GM19452 (cell line): ENCODE measurements at regions not wholly inside any gene's neighbourhood (a gene's known extent, or its start where the extent isn't known, plus 50 kb on each side); places are given as distances from the start of the nearest gene placed in this dataset.

Experiments used
- ATAC-seq: cut with Tn5 transposase; IDR thresholded peaks from one replicate; pipeline ENCODE4 v1.9.1; 2021; ENCODE audit not compliant: unreplicated experiment

DNA sequence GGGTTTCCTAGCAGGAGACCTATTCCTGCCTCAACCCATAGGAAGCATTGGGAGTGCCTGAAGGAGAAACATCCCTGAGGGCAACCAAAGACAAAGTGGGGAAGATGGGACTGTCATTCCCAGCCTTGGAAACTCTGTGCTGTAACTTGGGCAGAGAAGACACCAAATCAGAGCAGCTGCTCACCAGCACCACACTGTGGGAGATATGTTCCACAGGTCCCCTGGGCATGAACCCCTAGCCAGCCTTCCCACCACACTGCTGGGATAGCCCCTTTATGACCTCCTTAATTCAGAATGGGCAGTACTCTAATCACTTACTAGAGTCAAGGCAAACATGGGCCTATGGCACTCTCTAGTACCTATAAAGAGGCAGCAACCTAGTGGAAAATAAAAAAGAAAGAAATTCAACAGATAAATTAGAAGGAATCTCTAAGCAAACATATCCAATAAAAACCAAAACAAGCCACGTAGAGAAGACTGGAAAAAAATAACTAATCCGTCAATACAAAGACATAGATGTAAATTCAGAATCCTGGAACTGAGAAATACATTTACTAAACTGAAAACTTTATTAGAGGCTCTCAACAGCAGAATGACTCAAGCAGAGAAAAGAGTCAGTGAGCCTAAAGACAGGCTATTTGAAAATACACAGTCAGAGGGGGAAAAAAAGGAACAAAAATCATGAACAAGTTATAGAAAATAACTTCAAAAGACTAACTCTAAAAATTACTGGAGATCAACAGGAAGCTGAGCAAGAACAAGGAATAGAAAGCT is 878.4 kb upstream of the FRG1 start:
- no peak for ATAC-seq

DNA sequence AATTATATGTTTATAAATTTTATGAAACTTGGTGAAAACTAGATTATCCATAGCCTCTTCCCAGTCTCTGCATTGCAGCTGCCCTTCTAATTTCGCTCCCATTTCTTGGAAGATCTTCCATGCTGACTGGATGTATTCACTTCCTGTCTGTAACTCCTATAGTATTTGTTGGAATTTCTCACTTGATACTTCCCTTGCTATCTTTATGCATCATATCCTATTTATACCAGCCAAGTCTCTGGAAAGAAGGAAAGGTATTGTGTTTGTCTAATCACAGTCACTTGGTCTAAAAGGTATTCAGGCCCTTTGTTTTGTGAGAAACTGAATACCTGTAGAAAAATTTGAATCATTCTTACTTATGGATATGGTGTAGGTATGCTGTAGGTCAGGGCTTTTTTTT is 870.9 kb upstream of the FRG1 start:
- no peak for ATAC-seq

DNA sequence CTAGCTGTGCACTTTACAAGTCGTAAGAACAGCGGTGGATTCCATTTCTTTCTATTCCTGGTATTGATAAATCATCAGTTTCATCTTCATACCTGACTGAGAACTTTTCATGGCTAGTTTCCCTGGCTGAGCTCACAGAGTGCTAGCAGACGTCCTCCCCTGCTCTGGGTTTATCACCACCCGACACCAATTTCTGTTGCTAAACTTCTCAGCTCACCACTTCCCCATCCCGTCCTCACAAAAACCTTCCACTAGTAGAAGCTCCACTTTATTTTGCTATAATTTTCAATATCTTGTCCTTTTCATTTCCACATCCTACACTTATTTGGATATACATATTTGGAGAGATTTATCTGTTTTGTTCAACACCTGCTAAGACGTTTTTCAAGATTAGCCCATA is 869.4 kb upstream of the FRG1 start:
- ATAC-seq, result no peak

DNA sequence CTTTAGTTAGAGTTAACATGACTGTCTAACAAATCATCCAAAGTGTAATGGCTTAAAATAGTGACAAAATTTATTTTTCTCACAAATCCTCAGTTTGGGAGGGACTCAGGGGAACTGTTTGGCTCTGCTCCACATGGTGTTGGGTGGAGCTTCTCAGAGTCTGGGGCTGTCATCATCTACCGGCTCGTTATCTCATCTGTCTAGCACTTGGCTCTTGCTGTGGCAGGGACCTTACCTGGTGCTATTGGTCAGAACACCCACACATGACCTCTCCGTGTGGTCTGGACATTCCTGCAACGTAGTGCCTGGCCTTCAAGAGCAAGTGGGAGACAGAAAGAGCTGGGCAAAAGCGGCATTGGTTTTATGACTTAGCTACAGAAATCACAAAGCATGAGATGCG is 866.9 kb upstream of the FRG1 start:
- ATAC-seq, result no peak

DNA sequence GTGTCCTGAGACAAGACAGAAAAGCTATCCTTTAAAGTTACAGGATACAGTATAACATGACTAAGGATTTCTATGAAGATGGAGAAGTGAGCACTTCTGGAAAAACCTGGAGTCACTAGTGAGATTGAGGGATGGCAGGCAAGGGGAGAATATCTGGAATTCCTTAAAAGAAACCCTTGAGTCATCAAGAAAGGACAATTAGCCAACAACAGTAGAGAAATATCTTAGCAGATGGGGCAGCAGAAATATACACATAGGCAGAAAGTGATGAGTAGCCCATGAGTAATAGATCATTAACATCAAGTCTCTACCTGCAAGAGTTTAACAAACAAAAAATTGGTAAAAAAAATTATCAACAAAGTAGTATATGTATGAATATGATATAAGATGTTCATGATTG is 858.8 kb upstream of the FRG1 start:
- ATAC-seq, result no peak

DNA sequence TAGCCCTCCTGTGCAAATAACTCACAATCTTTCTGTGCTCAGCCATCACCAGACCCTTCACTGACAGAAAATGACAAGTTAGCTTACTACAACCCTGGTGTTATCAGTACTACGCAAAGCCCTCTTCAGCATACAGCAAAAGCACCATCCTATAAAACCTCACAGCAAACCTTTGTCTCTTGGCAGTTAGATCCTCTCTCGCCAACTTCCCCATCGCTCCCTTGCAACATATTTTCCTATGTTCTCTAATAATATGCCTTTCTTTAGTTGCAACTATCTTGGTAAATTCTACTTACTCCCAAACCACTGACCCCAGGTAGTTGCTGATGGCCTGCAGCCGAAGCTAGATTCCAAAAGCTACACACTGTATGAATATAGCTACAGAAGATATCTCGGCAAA is 856.9 kb upstream of the FRG1 start:
- no peak for ATAC-seq

DNA sequence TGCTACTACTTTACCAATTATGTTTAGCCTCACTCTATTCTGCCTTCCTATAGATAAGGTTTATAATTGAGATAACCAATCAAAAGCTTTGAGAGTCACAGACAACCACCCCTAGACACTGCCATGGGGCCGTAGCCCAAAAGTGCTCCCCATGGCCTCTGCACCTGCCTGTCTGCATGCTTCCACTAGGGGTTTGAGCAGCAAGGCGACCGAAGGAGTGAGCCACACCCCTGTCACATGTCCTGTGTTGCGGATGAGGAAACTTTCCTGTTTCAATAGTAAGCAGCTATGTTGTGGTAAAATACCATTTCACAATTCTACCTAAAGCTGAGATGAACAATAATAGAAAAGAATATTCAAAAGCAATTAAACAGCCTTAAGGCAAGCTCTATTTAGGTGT is 856.0 kb upstream of the FRG1 start:
- ATAC-seq, result no peak

DNA sequence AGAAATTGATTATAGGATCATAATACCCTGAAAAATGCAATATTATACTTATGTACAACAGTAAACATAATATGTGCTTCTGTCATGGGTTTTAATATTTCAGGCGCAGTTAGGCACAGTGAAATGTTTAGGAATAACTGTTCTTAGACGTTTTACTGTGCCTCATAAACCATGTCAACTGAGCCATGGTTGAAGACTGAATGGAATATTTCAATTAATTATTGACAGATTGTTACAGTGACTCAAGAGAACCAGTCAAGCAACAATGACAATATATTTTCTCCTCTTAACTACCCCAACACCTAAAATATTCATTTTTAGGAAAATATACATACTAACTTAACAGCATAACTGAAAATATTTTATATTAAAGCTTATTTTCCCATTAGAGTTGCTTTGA is 852.7 kb upstream of the FRG1 start:
- ATAC-seq, result no peak

DNA sequence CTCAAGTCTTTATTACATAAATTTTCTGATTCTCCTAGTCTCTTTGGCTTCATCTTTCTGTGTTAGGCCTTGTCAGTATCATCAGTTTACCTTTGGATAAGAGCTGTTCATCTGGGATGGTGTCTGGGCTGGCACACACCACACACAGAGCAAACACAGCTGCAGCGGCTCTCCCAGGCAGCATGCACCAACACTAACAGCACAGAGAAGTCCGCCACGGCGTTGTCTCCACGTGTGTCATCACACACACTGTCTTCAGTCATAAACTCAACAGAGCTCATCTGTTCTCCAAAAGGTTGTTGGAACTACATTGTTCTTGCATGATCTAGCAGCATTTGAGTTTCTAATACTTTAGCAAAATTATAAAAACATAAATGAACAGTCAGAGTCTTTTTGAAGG is 851.9 kb upstream of the FRG1 start:
- no peak for ATAC-seq

DNA sequence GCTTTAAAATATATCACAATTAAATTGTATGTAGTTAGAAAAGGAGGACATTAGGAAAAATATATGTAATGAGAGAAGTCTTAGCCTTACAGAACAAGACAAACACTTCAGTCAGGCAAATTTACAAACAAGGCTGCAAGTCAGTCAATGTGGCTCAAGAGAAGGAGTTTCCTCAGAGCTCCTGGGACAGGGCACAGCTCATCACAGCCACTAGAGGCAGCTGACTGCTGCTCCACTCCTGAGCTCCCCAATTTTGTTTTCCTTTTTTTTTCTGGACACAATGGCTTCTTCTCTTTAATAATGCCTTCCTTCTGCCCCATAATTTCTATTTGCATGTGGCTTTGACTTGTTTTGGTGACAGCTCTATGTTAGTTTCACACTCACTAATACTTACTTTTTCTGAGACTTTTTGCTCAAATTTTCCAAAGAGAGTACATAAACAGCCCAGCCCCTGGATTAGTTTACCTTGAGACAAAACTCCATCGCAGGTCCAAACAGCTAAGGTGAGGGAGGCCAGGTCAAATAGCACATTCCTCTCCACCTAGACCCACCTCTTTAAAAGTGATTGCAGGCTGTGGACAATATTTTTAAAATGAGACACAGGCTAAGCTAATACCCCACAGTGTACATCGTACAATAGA is 850.4 kb upstream of the FRG1 start:
- ATAC-seq, result no peak

DNA sequence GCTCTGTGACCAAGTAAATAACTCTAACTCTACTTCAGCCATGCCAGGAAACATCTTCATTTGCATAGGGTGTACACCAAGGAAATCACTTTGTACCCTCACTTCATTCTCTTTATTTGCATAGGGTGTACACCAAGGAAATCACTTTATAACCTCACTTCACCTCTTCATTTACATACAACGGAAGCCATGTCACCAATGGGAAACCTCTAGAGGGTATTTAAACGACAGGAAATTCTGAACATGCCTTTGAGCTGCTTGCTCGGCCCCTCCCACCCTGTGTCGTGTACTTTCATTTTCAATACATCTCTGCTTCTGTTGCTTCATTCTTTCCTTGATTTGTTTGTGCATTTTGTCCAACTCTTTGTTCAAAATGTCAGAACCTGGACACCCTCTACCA is 848.1 kb upstream of the FRG1 start:
- no peak for ATAC-seq

DNA sequence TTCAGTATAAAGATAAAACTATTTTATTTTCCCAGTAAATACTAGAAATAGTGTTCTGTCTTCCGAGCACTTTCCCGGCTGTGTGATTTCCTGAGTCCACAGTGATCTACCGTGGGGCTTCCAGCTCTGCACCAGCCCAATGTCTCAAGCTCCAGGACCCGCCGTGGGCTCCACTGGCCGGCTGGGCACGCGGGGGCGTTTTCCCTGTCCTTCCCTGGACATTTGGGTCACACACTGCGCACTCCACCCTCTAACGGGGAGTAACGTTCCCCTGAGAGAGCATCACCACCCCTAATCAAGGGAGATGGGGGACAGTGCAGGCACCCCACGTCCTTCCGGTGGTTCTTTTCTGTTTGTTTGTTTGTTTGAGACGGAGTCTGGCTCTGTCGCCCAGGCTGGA is 844.6 kb upstream of the FRG1 start:
- no peak for ATAC-seq

DNA sequence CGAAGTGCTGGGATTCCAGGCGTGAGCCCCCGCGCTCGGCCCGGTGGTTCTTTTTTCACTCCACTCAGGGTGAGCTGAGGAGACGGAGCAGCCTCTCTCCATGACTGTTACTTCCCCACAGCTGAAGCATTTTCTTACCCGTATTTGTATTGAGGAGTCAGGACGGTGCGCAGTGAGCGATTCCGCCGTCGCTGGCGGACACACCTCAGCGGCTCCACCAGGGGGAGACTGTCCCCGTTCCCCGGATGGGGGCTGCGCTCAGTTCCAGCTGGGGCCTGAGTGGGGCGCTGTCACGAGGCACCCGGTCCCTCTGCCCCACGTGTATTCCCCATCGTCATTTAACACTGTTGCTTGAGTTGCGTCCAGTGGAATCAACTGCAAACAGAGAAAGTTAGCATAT is 844.0 kb upstream of the FRG1 start:
- ATAC-seq, result no peak

DNA sequence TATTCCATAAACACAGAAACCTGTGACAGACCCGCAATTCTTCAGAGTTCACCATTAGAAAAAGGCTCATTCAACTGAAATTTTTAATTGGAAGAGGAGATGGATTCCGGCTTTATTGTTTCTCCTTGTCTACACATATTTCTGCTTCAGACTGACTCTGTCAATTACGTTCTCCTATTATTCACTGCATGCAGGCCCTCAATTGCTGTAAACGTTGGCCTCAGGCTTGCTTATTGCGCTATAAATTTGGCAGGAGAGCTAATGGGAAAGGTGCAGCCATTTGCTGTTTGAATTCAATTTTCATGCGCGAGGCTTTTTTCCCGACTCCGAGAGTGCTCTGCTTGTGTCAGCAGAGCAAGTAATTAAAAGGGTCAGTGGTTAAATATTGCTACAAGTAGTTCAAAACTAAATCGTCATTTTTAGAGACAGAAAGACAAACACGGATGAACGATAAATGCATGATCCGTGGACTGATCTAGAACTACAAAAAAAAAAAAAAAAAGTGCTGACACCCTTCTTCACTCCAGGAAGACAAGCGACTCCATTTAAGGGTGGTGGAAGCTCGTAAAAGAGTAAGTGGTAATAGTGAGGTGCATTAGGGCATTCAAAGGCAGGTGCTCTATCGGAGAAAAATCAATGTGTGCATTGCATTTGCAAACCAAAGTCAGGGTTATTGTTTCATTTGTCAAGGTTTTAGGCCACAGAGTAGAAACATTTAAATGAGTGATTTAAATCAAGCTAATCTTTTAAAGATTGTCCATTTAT is 841.6 kb upstream of the FRG1 start:
- no peak for ATAC-seq

DNA sequence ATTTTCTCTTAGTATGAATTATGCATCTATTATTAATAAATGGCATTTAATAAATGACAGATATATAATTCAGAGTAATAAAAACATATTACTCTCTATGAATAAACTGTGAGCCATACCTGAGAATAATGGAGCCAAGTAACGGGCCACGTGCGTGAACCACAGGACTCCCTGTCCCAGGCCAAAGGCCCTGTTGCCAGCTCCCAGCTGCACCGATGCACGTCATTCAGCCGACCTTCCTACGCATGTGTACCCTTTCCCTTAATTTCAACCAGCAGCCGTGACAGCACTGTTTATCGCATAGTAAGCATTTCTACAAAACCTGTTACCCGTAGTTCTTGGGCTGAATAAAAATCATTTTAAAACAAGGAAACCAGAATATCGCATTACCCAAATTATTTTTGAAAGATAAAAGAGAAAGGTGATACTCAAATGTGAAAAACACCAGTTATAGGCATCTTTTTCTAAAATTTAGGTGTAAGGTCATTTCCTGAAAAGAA is 827.2 kb upstream of the FRG1 start:
- ATAC-seq, result no peak

DNA sequence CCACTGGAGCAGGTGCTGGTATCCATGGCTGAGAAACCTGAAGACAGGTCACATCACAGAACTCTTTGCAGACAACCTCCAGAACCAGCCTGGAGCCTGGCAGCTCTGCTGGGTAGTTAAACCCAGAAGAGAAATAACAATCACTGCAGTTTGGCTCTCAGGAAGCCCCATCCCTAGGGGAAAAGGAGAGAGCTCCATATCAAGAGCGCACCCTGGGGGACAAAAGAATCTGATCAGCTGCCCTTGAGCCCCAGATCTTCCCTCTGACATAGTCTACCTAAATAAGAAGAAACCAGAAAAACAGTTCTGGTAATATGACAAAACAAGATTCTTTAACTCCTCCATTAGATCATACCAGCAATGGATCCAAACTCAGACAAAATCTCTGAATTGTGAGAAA is 823.2 kb upstream of the FRG1 start:
- no peak for ATAC-seq

DNA sequence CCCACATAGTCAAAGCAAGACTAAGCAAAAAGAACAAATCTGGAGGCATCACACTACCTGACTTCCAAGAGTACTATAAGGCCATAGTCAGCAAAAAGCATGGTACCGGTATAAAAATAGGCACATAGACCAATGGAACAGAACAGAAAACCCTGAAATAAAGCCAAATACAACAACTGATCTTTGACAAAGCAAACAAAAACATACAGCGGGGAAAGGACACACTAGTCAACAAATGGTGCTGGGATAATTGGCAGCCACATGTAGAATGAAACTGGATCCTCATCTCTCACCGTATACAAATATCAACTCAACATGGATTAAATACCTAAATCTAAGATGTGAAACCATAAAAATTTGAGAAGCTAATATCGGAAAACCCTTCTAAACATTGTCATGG is 819.3 kb upstream of the FRG1 start:
- ATAC-seq, result no peak

DNA sequence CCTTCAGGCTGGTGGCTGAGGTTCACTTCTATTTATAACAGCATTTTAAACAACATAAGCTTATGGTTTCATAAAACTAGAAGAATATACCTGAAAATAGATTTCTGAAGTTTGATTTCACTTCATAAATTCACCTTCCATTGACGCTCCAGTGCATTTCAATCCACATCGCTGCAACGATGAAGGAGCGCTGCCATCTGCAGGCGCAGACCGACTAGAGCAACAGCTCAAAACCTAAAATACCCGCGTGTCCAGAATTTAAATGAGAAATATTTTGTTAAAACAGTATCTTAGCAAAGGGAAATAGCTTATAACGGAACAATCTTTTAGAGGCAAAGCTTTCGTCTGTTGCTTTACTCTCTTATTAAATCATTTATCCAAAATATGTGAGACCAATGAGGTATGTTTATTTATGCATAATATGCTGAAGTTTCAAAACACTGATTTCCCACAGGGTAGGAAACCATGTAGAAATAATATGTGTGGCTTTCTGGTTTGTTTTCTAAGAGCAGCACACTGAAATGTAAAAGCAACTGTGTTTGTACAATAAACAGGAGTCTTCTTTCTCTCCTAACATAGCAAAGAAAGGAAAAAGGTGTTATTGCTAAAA is 816.4 kb upstream of the FRG1 start:
- no peak for ATAC-seq

DNA sequence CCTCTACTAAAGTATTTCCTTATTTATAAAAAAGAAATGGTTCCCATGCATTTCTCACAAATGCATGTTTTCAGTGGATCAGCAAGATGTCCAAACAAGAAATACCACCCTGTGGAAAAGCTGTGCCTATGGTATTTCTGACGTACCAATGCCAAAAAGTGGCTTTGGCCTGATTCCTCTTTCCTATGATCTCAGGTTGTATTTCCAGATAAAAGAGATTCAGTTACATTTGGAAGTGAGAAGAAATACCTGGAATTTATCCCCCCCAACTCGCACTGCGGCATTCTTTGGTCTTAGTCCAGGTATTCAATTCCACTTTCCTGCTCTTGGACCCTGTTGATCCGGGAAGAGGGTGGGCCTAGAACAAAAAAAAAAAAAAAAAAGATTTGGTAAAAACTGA is 815.9 kb upstream of the FRG1 start:
- no peak for ATAC-seq

DNA sequence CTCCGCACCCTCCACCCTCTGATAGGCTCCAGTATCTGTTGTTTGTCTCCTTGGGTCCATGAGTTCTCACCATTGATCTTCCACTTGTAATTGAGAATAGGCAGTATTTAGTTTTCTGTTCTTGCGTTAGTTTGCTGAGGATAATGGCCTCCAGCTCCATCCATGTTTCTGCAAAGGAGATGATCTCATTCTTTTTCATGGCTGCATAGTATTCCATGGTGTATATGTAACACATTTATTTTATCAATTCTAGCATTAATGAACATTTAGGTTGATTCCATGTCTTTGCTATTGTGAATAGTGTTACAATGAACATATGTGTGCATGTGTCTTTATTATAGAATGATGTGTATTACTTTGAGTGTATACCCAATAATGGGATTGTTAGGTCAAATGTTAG is 814.6 kb upstream of the FRG1 start:
- ATAC-seq, result no peak

DNA sequence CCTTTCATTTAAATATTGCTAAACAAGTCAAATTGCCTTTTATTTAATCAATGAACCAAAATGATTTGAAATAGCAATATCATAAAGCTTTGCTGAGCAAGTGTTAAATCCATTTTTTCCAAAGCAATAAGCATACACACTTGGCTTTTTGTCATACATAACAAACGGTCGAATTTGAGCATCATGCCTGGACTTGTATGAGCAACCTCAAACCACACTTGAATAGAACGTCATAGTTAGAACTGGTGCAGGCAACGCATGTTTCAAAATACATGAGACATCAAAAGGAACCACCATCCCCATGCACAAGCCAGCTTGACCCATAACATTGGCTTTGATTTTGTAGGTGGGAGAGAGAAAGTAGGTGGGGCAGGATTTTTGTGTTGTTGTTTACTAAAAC is 812.3 kb upstream of the FRG1 start:
- ATAC-seq, result no peak
